HG02852 (cell line): ENCODE measurements at regions not wholly inside any gene's neighbourhood (a gene's known extent, or its start where the extent isn't known, plus 50 kb on each side); places are given as distances from the start of the nearest gene placed in this dataset.
"Not testable (repeated sequence)": the region's sequence is repeated elsewhere in the genome, so short reads cannot be mapped to it uniquely, and the experiment has no call there.

Experiments used
- ATAC-seq: cut with Tn5 transposase; IDR thresholded peaks from one replicate; pipeline ENCODE4 v1.9.1; 2021; ENCODE audit warnings: mild to moderate bottlenecking, moderate library complexity; ENCODE audit not compliant: unreplicated experiment

DNA sequence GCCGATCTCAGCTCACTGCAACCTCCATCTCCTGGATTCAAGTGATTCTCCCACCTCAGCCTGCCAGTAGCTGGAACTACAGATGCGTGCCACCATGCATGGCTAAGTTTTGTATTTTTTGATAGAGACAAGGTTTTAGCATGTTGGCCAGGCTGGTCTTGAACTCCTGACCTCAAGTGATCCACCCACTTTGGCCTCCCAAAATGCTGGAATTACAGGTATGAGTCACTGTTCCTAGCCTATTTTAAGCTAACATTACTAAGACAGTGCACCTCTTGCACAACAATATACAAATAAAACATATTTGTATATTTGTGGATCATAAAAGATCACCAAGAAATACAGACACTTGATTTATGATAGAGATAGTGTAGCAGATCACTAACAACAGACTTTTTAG lies 139.1 kb downstream of the DUSP10 start:
- ATAC-seq: no peak

DNA sequence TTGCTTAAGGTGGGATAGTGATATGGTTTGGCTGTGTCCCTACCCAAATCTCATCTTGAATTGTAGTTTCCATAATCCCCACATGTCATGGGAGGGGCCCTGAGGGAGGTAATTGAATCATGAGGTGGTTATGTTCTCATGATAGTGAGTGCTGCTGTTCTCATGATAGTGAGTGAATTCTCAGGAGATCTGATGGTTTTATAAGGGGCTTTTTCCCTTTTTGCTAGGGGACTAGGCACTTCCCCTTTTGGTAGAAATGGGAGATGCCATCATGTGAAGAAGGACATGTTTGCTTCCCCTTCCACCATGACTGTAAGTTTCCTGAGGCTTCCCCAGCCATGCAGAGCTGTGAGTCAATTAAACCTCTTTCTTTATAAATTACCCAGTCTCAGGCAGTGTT lies 137.5 kb downstream of the DUSP10 start:
- ATAC-seq: not testable (repeated sequence)

DNA sequence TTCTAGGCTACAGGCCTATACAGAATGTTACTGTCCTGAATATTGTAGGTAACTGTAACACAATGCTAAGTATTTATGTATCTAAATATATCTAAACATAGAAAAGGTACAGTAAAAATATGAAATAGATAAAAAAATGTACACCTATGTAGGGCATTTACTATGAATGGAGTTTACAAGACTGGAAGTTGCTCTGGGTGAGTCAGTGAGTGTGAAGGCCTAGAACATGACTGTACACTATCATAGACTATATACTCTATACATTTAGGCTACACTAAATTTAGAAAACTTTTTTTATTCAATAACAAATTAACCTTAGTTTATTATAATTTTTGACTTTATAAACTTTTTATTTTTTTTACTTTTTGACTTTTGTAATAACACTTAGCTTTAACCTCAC lies 136.9 kb downstream of the DUSP10 start:
- ATAC-seq: no peak

DNA sequence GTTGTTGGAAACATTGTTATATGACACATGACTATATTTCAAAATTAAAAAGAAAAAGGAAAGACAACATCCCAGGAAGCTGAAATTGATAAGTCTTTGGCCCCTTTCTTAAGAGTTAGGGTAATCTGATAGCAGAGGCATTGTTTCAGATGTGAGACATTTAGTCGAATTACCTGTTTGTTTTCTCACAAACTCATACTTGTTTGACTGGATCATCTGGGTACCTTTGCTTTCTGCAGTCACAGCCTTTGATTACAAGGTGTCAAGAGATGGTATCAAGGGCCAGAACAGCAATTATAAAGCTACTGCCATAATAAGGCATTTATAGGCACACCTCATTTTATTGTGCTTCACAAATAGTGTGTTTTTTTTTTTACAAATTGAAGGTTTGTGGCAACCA lies 136.3 kb downstream of the DUSP10 start:
- no peak for ATAC-seq

DNA sequence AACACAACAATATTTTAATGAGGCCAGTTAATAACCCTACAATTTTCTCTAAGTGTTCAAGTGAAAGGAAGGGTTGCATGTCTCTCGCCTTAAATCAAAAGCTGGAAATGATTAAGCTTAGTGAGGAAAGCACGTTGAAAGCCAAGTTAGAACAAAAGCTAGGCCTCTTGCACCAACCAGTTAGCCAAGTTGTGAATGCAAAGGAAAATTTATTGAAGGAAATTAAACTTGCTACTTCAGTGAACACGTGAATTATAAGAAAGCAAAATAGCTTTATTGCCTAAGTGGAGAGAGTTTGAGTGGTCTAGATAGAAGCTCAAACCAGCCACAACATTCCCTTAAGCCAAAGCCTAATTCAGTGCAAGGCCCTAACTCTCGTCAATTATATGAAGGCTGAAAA lies 135.6 kb downstream of the DUSP10 start:
- ATAC-seq: no peak

DNA sequence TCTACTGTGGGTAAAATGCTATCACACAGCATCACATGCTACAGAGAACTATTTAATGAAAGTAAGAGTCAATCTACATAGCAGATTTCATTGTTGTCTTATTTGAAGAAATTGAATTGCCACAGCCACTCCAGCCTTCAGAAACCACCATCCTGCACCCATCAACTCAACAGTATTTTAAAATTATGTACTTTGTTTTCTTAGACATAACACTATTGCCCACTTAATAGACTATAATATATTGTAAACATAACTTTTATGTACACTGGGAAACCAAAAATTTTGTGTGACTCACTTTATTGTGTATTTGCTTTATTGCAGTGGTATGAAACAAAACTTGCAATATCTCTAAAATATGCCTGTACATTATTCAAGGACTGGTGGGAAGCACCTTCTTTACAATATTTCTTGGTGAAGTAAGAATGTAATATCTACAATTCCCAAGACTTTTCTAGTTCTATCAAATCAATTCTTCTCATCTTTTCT lies 133.0 kb downstream of the DUSP10 start:
- no peak for ATAC-seq

DNA sequence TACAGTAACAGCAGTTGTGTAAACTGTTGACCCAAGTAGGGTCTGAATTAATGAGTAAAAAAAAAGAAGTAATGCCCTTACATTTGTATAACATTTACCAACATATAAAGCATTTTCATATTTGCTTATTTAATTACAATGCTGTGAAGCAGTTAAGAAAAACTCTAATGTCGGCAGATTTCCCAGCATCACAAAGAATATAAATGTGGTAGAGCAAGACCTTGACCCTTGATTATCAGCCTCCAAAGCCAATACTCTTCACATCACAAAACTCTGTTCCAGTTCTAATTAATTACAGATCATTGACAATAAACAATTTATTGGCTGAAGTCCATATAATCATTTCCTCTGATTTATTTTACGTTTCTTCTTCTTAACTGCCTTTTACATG lies 130.2 kb downstream of the DUSP10 start:
- ATAC-seq: no peak

DNA sequence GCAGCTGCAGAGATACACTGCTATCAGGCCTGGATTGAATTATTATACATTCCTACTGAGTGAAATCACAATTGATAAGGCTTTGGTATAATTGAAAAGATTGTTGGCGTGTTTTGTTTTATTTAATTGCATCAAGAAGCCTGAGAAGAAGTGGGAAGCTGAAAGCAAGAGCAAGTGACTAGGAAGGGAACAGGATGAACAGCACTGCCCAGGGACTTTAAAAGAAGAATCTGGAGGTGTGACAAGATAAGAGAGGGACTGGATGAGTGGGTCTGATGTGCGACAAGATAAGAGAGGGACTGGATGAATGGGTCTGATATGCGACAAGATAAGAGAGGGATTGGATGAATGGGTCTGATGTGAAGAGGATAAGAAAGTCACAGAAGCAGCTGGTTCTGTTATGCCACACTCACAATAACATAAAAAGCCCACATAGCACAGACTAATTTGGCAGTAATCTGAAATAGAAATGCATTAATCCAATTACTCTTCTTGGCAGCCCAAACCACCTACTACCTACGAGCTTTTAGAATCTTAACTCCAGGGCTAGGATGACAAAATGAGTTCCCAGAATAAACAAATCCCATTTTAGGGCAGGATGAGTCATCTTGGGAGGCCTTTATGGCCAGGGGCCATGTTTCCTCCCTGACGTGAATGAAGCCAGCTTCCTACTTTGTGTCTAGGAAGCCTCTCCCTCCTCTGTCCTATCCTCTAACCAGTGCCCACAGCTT lies 129.7 kb downstream of the DUSP10 start:
- ATAC-seq: no peak

DNA sequence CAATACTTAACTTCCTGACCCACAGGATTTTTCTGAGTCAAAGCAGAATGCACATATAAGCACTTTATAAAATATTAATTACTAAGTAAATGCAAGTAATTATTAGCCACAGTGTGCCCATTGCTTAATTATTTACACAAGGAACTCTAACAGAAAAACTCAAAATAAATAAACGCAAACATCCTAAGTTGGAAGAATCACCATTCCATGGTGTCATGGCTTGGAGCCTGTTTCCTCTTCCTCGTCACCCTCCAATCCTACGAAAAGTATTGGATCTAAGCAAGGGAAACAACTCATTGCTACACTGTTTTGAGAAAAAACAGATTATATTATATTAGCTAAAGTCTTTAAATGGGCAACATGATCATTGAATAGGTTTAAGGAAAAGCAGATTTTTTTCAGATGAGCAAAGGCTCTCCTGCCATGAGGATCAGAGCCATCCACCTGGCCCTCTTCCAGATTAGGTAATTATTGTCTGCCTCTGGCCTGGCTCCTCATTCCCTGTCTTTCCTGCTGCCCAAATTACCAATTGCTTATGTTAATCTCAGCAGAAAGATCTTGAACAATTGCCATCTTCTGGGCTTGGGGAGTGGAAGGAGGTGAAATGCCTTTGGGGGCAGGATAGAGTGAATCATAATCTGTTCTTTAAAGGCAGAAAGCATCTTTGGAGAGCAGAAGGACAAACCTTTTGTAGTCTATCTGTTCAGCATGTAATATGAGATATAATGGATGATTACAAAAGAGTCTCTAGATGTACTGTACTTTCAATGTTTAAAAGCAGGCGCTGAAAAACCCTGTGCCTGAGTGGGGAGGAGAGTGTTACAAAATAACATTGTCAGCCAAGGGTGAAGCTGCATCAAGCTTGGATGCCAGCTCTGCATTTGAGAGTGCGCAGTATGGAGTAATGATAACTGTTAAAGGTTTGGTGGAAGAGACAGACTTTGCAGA lies 121.2 kb downstream of the DUSP10 start:
- no peak for ATAC-seq

DNA sequence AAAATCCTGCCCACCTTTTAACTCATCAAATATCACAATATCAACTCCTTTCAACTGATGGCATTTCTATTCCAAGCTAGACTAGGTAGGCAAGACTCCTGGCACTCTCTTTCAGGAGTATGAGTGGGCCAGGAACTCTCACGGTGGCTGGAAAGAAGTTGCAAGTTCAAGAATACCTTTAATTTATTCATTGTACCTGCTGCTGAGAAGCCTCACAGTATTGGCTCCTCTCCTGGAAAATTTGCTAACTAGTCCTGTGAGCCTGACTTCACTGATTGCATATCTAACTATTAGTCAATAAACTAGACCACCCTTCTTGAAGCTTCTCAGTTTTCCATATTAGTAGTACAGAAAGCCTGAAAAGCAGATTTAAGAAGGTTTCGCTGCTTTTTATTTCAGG lies 120.2 kb downstream of the DUSP10 start:
- no peak for ATAC-seq

DNA sequence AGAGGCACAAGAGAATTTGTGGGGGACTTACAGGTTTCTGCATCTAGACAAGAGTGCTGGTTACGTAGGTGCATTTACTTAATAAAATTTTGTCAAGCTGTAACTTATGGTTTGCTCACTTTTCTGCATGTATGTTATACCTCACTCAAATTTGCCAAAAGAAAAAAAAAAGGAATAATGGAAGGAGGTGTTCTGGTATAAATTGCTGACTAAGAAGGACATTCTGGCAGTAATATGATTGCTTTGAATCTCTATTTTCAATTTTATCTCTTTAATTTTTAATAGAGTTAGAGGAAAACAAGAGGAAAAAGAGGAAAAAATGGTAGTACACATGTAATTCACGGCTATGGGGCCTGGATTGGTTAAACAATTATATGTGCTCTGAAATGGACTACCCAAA lies 119.5 kb downstream of the DUSP10 start:
- no peak for ATAC-seq

DNA sequence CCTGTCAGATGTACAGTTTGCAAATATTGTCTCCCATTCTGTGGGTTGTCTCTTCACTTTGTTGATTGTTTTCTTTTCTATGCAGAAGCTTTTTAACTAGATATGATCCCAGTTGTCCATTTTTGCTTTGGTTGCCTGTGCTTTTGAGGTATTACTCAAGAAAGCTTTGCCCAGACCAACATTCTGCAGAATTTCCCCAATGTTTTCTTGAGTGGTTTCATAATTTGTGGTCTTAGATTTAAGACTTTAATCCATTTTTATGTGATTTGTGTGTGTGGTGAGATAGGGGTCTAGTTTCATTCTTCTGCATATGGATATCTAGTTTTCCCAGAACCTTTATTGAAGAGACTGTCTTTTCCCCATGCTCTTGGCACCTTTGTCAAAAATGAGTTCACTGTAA lies 116.9 kb downstream of the DUSP10 start:
- ATAC-seq: no peak

DNA sequence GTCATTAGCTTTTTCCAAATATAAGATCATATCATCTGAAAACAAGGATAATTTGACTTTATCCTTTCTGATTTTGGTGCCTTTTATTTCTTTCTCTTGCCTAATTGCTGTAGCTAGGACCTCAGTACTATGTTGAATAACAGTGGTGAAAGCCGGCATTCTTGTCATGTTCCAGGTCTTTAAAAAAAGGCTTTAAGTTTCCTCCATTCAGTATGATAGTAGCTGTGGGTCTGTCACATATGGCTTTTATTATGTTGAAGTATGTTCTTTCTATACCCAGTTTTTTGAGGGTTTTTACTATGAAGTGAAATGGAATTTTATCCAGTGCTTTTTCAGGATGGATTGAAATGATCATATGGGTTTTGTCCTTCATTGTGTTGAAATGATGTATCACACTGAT lies 115.8 kb downstream of the DUSP10 start:
- no peak for ATAC-seq

DNA sequence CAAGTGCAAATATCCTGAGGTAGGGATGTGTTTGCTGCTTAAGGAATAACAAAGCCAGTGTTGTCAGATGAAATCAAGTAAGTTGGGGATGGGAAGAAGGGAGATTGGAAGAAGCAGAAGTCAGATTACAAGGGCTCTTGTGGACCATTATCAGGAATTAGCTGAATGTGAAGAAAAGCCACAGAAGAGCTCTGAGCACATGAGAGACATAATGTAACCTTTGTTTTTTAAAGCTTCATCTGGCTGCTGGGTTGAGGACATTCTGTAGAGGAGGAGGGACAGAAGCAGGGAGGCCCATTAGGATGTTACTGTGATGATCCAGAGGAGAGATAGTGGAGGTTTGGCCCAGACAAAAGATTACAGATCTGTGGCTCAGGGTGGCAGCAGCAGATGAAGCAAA lies 111.7 kb downstream of the DUSP10 start:
- ATAC-seq: no peak

DNA sequence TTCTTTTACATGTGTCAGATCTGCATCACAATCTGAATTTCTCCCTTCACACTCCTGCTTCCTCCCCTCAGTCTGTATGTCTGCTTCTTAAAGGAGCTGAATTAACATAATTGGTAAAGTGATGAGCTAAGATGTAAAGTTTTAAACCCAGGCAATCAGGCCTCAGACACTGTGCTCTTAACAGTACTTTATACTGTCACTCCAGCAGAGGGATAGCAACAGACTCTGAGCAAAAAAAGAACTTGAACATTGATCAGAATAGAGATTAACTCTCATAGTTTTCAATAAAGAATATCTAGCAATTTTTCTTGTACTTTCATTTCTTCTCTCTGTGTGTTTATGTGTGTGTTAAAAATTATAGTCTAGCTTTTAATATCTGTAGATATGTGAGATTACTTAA lies 110.3 kb downstream of the DUSP10 start:
- no peak for ATAC-seq

DNA sequence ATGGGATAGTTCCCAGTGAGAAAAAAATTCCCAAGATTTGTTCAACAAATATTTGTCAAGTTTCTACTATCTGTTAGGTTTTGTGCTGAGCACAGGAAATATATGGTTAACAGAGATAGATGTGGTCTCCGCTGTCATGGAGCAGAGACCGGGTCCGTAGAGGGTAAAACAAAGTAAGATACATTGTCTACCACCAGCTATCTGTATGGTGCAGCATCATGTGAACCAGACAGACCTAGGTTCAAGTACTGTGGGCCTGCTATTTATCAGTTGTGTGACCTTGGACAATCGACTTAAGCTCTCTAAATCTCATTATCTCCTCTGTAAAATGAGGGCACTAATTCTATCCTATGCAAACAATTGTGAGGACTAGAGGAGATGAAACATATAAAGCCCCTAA lies 109.8 kb downstream of the DUSP10 start:
- ATAC-seq: no peak

DNA sequence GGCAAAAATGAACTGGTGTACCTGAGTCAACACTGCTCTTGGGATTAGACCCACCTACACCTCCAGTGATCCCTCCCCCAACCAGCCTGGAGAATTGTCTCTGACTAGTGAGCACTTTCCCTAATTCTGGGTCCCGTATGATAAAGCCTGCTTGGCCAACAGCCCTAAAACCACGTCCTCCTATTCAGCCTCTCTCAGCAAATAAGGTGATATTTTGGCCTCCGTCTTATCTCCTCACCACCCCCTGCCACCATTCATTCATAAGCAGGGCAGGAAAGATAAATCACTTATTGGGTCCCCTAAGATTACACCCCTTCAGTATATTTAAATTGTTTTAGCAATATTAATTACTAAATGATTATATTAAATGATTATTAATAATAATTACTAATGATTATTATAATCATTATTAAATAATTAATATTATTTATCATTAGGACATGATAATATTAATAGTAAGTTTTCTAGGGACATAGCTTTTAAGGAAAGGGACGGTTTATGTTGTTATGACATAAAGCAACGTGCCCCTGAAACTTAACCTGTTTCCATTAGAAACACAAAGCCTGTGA lies 108.0 kb downstream of the DUSP10 start:
- ATAC-seq: no peak

DNA sequence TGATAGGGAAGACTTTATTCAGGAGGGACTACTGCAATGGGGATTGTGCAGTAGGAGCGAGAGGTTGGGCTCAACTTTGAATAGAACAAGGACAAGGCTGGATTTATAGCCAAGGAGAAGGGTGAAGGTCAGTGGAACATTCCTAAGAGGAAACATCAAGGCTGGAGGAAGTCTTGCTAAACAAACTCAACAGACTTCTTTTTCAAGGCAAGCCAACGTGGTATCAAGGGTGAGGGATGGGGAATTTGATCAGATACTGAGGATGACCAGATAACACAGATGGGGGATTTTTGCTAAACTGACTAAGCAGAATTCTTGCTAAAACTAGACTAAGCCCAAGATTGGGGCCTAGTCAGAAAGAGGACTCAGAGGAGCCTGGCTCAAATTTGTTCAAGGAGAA lies 107.3 kb downstream of the DUSP10 start:
- no peak for ATAC-seq

DNA sequence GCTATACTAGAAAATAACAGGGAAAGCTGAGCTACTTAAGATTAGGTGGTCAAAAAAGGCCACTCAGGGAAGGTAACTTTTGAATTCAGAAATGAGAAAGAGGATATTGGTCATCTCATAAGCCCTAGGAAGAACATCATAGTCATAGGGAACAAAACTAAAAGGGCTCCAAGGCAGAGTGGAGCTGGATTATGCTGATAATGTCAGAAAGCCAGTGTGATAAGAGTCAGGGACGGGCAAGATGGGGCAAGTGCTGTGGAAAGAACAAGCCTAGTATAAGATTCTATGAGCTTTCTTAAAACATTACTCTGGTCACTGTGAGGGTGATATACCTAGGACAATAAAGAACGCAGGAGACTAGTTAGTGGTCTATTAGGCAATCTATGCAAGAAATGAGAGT lies 106.6 kb downstream of the DUSP10 start:
- ATAC-seq: no peak

DNA sequence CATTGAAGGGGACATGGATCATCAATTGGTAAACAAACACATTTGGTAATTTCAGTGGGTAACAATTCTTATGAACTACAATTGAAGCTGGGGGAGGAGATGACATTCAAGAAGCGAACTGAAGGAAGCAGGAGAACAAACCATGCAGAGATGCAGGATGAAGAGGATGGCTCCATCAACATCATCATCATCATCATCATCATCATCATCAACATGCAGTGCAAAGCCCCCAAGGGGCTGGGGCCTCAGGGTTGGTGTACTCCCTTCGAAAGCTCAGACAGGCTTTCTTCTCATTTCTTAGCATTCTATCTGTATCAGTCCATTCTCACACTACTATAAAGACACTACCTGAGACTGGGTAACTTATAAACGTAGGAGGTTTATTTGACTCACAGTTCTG lies 105.8 kb downstream of the DUSP10 start:
- no peak for ATAC-seq

DNA sequence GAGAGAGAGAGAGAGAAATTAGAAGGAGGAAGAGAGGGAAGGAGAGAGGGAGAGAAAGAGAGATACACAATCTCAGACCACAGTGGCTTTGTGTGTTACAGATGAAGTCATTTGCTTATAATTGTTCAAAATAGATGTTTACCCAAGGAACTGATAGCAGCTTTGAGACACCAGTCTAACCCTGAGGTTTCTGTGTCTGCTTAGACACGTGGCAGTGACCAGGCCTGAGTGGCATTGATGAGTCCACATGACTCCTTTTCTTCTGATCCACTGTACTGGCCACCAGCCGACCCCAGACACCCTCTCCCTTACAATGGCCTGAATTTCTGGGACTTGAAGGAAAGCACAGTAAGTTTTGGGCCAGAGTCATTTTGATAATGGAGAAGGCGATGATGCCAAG lies 104.9 kb downstream of the DUSP10 start:
- no peak for ATAC-seq

DNA sequence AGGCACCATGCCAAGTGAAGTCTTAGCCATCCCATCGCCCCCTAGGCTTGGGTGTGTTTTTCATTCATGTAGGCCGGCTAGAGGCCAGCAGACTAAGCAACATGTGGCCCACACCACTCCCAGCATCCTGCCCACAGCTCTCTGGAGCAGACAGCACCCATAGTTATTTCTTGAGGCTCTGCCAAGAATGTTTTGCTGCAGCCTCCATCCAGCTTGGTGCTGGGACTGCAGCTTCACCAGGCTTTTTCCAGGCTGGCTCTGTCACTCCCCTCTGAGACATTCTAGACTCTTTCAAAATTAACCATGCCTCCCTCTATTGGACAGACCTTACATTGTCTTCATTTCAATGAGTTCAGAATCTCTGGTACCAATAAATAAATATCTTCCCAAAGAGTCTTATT lies 104.2 kb downstream of the DUSP10 start:
- ATAC-seq: no peak
